ENCODE measurements at regions not wholly inside any gene's neighbourhood (a gene's known extent, or its start where the extent isn't known, plus 50 kb on each side); places are given as distances from the start of the nearest gene placed in this dataset.

- TF ChIP-seq ATF2 (IDR thresholded peaks at IDR 0.05; ENCODE audit: low read length) (no peak), RXRA (IDR thresholded peaks at IDR 0.05; ENCODE audit: insufficient read depth, low read depth, low read length) (no peak), HDAC2 (IDR thresholded peaks at IDR 0.05; ENCODE audit: borderline replicate concordance in 1 of 2, low read depth in 2 of 2, low read length in 2 of 2) (no peak)
Measured at GRCh38 chr17:15129986-15130385, 135.1 kb downstream of the PMP22 start (continued).

Measured in H1 (cell line).